ENCODE measurements at regions not wholly inside any gene's neighbourhood (a gene's known extent, or its start where the extent isn't known, plus 50 kb on each side); places are given as distances from the start of the nearest gene placed in this dataset.

GRCh38 chr7:84370114-84370513 lies 175.5 kb upstream of the SEMA3A start:
- DNase-seq: no peak

GRCh38 chr7:84368122-84368521 lies 173.5 kb upstream of the SEMA3A start:
- peak; percentile 32 for DNase-seq

GRCh38 chr7:84364708-84365107 lies 170.1 kb upstream of the SEMA3A start:
- DNase-seq: no peak

DNA sequence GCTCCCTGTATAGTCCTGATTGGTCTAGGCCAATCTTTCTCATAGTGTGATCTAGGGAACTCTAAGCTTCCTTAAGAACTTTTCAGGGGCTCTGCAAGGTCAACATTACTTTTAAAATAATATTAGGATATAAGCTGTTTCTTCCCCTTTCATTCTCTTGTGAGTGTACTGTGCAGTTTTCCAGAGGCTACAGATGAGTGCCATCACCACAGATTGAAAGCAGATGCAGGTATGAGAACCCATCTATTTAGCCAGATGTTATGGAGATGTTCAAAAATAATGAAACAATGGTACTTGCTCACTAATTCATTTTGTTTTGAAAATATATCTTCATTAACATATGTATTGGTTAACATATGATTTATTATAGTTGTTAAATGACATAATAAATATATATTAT lies 169.2 kb upstream of the SEMA3A start:
- DNase-seq: no peak

GRCh38 chr7:84362828-84363227 lies 168.2 kb upstream of the SEMA3A start:
- no peak for DNase-seq

GRCh38 chr7:84362360-84362759 lies 167.8 kb upstream of the SEMA3A start:
- no peak for DNase-seq

DNA sequence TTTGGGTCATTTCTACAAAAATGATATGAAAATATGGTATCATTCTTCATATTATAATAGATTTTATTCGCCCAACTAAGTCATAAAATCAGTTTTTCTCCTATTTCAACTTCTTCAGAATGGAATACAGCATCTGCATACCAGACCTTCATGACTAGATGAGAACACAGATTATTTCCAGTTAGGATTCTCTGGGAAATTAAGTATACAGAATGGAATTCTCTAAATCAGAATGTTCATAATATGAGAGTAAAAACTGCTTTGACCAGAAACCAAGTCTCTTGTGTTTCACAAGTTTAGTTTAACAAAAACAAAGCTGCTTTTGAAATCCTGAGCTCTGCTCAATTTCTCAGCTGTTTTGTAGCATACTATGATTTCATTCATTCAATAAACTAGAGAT lies 160.3 kb upstream of the SEMA3A start:
- DNase-seq: no peak

GRCh38 chr7:84354030-84354429 lies 159.4 kb upstream of the SEMA3A start:
- no peak for DNase-seq

DNA sequence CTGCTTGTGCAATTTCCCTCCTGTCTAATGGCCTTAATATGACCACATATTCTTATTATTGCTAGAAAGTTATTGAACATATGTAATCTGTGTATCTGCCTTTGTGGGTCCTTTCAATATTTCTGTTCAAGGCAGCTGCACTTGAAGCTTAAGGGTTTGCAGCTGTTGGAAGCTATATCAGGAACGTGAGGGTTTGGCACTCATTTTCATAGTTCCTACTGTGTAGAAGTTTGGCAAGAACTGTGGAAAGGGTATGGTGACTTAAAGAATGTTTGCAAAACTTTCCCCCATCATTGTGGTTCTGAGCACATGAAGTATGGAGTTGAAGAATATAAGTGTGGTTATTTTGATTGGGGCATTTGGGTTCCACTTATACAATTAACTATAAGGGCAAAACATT lies 144.7 kb upstream of the SEMA3A start:
- DNase-seq: no peak

DNA sequence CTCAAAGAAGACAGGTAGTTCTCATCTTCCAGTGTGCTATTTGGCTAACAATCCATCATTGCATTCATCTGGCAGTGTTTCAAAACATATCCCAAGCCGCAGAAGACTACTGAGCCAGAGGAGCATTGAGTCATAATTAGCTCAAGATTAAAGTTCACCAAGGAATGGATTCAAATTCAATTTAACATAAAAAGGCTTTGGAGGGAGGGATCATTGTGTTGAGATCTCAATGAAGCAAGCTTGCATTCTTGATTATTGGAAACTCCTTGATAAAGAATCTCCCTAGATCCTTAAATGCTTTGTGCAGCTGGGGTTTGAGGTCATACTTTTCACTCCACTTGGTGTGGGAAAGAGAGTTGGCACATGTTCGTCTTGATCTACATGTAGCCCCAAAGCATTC lies 142.8 kb upstream of the SEMA3A start:
- no peak for DNase-seq

- DNase-seq: no peak
Measured at GRCh38 chr7:84336766-84337165, 142.2 kb upstream of the SEMA3A start.

DNA sequence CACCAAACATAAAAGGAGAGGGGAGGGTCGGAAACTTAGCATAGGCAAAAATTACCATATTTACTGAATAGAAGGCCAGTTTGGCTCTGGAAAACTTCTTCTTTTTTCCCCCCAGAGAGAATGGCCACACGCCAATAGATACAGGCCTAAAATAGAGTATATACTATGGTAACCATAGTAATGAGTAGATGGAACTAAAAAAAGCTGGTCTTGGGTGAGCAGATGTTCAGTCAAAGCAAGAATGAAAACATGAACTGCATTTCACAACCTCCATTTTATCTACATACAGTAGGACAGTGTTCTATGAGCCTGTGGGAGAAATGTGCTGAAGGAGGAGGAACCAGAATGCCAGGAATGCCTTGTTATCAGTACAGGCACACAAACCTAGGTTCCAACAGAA lies 141.7 kb upstream of the SEMA3A start:
- DNase-seq: no peak

- no peak for DNase-seq
Measured at GRCh38 chr7:84331616-84332015, 137.0 kb upstream of the SEMA3A start.

- no peak for DNase-seq
Measured at GRCh38 chr7:84328571-84328970, 134.0 kb upstream of the SEMA3A start.

DNA sequence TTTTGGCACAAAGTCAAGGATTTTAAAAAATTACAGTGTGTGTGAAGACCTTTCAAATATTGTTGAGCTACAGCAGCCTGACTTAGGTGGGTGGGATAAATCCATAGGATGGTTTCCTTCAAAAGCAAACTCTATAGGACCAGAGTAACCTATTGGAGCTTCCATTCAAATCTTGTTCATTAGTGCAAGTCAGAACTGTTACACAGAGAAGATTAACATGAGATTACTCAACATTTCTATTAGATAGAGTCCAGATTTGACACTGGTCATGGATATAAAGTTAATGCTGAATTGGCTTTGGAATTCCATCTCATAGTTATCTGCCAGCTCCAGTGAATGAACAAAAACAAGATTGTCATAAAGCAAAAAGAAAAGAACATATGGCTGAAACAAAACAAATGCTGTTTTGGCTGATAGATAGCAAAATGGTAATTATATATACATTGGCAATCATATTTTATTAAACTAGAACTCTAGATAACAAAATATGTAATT lies 129.6 kb upstream of the SEMA3A start:
- no peak for DNase-seq

GRCh38 chr7:84317536-84317935 lies 122.9 kb upstream of the SEMA3A start:
- DNase-seq: no peak

DNA sequence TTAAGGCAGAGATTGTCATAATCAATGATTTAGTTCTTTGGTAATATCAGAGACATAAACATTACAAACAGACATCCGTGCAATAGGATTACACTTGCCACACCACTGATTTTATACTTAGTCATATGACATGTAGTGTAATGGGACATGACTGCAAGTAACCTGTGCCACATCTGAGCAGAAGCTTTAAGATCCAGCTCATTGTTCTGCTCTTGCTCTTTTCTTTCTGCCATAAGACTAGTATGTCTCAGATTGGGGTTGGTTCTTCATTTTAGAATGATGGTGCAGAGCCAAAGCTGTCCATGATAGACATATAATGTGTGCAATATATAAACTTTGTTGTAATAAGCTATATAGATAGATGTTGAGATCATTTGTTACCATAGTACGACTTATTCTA lies 119.7 kb upstream of the SEMA3A start:
- no peak for DNase-seq

DNA sequence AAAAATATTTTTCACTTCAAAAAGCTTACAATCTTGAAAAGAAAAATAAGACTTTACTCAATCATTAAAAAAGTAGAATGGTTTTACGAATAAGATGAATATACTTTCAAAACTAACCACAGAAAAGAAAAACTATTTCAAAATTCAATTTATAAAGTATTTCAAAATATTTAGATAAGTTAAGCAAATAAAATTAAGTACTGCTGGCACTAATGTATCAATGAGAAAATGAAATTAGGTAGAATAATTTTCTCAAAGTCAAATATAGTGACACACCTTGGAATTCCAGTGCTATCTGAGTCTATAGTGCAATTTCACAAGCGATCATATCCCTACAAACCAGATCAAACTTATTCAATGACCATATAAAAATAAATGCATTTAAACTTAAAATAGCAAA lies 109.8 kb upstream of the SEMA3A start:
- no peak for DNase-seq

GRCh38 chr7:84302949-84303348 lies 108.4 kb upstream of the SEMA3A start:
- no peak for DNase-seq

- DNase-seq: no peak
Measured at GRCh38 chr7:84297616-84298015, 103.0 kb upstream of the SEMA3A start.

GRCh38 chr7:84294847-84295455 lies 100.4 kb upstream of the SEMA3A start:
- no peak for DNase-seq

DNA sequence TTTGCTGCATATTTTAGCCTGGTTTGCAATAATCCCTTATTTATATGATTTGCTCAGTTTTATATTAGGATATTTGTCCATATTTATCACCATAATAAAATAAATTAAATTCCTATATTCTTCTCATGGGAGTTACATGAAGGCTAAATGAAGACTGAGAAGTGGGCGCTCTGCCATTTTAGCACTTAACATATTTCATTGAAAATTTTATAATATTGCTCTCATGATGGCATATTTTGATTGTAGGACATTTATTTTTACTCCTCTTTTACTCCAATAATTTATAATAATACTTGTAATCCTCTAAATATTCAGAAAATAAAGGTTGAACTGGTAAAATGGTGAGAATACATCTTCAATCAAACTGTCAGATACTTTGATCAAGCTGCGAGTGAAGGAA lies 99.8 kb upstream of the SEMA3A start:
- DNase-seq: no peak

DNA sequence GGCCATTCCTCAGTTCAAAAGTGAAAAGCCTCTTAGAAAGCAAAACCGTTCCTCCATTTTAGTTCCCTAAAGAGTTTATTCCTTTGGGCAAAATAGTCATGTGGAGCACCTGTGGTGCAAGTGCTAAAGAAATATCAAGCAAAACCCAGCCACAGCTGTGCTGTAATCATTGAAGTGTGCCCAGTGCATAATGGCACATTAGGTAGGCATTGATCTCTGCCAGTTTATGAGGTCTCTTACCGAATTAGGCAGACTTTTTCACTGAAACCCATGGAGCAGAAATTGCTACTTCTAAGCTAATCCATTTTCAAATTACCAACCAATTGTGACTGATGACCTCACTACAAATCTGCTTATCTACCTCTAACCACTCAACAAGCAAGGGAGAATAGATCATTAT lies 97.2 kb upstream of the SEMA3A start:
- DNase-seq: peak; percentile 55

GRCh38 chr7:84283798-84284197 lies 89.2 kb upstream of the SEMA3A start:
- no peak for DNase-seq

DNA sequence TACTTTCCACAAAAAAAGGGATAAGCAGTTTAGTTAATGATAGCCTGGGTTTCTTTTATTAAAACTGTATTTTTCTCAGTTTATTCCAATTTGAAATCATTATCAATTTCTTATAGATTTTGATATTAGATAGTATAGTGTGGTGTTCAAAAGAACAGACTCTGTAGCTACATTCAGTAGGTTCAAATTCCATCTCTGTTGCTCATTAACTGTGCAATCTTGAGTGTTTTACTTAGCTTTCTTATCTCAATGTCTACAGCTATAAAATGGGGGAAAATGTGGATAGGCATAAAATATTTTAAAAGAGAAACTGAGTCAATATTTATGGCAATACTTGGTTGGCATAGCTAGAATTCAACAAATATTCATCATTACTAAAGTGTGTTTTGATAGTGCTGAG lies 86.9 kb upstream of the SEMA3A start:
- DNase-seq: no peak
